SK-N-SH (cell line): ENCODE measurements at regions not wholly inside any gene's neighbourhood (a gene's known extent, or its start where the extent isn't known, plus 50 kb on each side); places are given as distances from the start of the nearest gene placed in this dataset.

ENCODE experiments used
- EZH2phosphoT487 ChIP-seq: fragments of 200-600 bp; sonication (generic); IDR thresholded peaks from 2 replicates; pipeline ENCODE4 v1.6.1; 2017; ENCODE audit warnings: low read depth, mixed run types, mild to moderate bottlenecking, antibody characterized with exemption, moderate library complexity, borderline replicate concordance
- FOXJ3 ChIP-seq: sonication (generic); formaldehyde crosslinking; IDR thresholded peaks from 2 replicates; pipeline ENCODE4 v1.5.1; 2020; ENCODE audit warnings: mild to moderate bottlenecking, missing genetic modification reagents
- MXI1 ChIP-seq: IDR thresholded peaks from 2 replicates; pipeline ENCODE4 v1.6.1; 2012; ENCODE audit warnings: mild to moderate bottlenecking, low read depth, low read length, improper control_type of control experiment
- NFIC ChIP-seq: IDR thresholded peaks from 2 replicates; pipeline ENCODE4 v1.4.0; 2012; ENCODE audit warnings: borderline replicate concordance
- POLR2AphosphoS5 ChIP-seq: IDR thresholded peaks from 2 replicates; pipeline ENCODE4 v1.6.1; 2012; ENCODE audit warnings: low read depth, low read length
- RFX5 ChIP-seq: IDR thresholded peaks from 2 replicates; pipeline ENCODE4 v1.6.1; 2012; ENCODE audit warnings: mild to moderate bottlenecking, improper control_type of control experiment, low read length
- SIN3A ChIP-seq: IDR thresholded peaks from 2 replicates; pipeline ENCODE4 v1.6.1; 2012; ENCODE audit warnings: low read depth, mild to moderate bottlenecking, low read length, moderate library complexity, borderline replicate concordance
- TCF12 ChIP-seq: IDR thresholded peaks from 2 replicates; pipeline ENCODE4 v1.4.0; 2012
- YY1 ChIP-seq: IDR thresholded peaks from 2 replicates; pipeline ENCODE4 v1.4.0; 2012; ENCODE audit warnings: low read depth, mild to moderate bottlenecking
- TF ChIP-seq, protein P1 (sequence below): fragments of 200-600 bp; sonication (generic); IDR thresholded peaks from 2 replicates; pipeline ENCODE4 v1.6.1; 2017; ENCODE audit warnings: antibody characterized with exemption, mild to moderate bottlenecking, moderate library complexity
- TF ChIP-seq, protein P2 (sequence below): IDR thresholded peaks from 2 replicates; pipeline ENCODE4 v1.4.0; 2012; ENCODE audit warnings: low read depth
- TF ChIP-seq, protein P3 (sequence below): IDR thresholded peaks from 2 replicates; pipeline ENCODE4 v1.6.1; 2012; ENCODE audit warnings: mild to moderate bottlenecking, low read depth, low read length, moderate library complexity
- TF ChIP-seq, protein P4 (sequence below): fragments of 150-350 bp; IDR thresholded peaks from 2 replicates; pipeline ENCODE4 v1.6.1; 2017; ENCODE audit warnings: antibody characterized with exemption, low read length, low read depth, borderline replicate concordance

DNA sequence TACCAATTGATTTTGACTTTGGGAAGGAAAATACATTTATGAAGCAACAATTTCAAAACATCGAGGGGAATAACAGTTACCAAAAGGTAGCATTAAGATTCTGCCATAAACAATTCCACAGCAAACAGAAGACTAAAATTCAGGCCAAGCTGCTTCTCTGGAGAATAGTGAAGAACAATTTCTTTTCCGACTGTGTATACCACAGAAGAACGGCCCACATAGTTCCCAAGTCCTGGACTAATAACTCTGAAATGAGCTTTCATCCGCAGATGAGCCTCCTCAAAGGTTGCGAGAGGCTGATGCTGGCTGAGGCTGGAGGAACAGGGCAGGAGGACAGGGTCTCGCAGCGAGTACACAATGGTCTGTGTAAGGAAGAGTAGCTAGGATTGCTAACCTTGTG is 278.9 kb upstream of the TCF4 start:
- TF ChIP-seq NFIC (no peak), POLR2AphosphoS5 (no peak), TCF12 (no peak), MXI1 (no peak), RFX5 (no peak), YY1 (no peak), SIN3A (no peak), FOXJ3 (no peak), EZH2phosphoT487 (no peak)
- TF ChIP-seq, protein P1, sequence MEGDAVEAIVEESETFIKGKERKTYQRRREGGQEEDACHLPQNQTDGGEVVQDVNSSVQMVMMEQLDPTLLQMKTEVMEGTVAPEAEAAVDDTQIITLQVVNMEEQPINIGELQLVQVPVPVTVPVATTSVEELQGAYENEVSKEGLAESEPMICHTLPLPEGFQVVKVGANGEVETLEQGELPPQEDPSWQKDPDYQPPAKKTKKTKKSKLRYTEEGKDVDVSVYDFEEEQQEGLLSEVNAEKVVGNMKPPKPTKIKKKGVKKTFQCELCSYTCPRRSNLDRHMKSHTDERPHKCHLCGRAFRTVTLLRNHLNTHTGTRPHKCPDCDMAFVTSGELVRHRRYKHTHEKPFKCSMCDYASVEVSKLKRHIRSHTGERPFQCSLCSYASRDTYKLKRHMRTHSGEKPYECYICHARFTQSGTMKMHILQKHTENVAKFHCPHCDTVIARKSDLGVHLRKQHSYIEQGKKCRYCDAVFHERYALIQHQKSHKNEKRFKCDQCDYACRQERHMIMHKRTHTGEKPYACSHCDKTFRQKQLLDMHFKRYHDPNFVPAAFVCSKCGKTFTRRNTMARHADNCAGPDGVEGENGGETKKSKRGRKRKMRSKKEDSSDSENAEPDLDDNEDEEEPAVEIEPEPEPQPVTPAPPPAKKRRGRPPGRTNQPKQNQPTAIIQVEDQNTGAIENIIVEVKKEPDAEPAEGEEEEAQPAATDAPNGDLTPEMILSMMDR, result no peak
- TF ChIP-seq, protein P2, sequence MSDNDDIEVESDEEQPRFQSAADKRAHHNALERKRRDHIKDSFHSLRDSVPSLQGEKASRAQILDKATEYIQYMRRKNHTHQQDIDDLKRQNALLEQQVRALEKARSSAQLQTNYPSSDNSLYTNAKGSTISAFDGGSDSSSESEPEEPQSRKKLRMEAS, result no peak
- TF ChIP-seq, protein P3, sequence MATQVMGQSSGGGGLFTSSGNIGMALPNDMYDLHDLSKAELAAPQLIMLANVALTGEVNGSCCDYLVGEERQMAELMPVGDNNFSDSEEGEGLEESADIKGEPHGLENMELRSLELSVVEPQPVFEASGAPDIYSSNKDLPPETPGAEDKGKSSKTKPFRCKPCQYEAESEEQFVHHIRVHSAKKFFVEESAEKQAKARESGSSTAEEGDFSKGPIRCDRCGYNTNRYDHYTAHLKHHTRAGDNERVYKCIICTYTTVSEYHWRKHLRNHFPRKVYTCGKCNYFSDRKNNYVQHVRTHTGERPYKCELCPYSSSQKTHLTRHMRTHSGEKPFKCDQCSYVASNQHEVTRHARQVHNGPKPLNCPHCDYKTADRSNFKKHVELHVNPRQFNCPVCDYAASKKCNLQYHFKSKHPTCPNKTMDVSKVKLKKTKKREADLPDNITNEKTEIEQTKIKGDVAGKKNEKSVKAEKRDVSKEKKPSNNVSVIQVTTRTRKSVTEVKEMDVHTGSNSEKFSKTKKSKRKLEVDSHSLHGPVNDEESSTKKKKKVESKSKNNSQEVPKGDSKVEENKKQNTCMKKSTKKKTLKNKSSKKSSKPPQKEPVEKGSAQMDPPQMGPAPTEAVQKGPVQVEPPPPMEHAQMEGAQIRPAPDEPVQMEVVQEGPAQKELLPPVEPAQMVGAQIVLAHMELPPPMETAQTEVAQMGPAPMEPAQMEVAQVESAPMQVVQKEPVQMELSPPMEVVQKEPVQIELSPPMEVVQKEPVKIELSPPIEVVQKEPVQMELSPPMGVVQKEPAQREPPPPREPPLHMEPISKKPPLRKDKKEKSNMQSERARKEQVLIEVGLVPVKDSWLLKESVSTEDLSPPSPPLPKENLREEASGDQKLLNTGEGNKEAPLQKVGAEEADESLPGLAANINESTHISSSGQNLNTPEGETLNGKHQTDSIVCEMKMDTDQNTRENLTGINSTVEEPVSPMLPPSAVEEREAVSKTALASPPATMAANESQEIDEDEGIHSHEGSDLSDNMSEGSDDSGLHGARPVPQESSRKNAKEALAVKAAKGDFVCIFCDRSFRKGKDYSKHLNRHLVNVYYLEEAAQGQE, result no peak
- TF ChIP-seq, protein P4, sequence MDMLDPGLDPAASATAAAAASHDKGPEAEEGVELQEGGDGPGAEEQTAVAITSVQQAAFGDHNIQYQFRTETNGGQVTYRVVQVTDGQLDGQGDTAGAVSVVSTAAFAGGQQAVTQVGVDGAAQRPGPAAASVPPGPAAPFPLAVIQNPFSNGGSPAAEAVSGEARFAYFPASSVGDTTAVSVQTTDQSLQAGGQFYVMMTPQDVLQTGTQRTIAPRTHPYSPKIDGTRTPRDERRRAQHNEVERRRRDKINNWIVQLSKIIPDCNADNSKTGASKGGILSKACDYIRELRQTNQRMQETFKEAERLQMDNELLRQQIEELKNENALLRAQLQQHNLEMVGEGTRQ, result no peak
